Esophagus squamous epithelium (tissue), 4 donors: ENCODE measurements at regions not wholly inside any gene's neighbourhood (a gene's known extent, or its start where the extent isn't known, plus 50 kb on each side); places are given as distances from the start of the nearest gene placed in this dataset.

Source experiments
- POLR2A ChIP-seq, 4 donors: fragments of 450-650 bp; IDR thresholded peaks; one replicate each; pipeline ENCODE4 v1.6.1; 2017; ENCODE audit warnings: antibody characterized with exemption in 4 of 4, mild to moderate bottlenecking in 4 of 4, moderate library complexity in 3 of 4
- TF ChIP-seq, protein P1 (sequence below), 6 experiments: fragments of 450-650 bp in 4 of 6; fragments of 200-600 bp in 2 of 6; sonication (generic) in 2 of 6; IDR thresholded peaks; one replicate each; pipeline ENCODE4 v1.5.1; 2016 to 2019; ENCODE audit warnings: antibody characterized with exemption in 6 of 6, mild to moderate bottlenecking in 4 of 6, moderate library complexity in 4 of 6

- TF ChIP-seq, protein P1, sequence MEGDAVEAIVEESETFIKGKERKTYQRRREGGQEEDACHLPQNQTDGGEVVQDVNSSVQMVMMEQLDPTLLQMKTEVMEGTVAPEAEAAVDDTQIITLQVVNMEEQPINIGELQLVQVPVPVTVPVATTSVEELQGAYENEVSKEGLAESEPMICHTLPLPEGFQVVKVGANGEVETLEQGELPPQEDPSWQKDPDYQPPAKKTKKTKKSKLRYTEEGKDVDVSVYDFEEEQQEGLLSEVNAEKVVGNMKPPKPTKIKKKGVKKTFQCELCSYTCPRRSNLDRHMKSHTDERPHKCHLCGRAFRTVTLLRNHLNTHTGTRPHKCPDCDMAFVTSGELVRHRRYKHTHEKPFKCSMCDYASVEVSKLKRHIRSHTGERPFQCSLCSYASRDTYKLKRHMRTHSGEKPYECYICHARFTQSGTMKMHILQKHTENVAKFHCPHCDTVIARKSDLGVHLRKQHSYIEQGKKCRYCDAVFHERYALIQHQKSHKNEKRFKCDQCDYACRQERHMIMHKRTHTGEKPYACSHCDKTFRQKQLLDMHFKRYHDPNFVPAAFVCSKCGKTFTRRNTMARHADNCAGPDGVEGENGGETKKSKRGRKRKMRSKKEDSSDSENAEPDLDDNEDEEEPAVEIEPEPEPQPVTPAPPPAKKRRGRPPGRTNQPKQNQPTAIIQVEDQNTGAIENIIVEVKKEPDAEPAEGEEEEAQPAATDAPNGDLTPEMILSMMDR (IDR thresholded peaks at IDR 0.05): no peak
- TF ChIP-seq POLR2A (IDR thresholded peaks at IDR 0.05): no peak
Observed at GRCh38 chr13:106241974-106242953, 293.2 kb downstream of the EFNB2 start.
